Anterior cingulate cortex (tissue), 58 donors: ENCODE measurements at regions not wholly inside any gene's neighbourhood (a gene's known extent, or its start where the extent isn't known, plus 50 kb on each side); places are given as distances from the start of the nearest gene placed in this dataset.
"Not testable (repeated sequence)": the region's sequence is repeated elsewhere in the genome, so short reads cannot be mapped to it uniquely, and the experiment has no call there.

Source experiments
- DNase-seq, 58 donors: peaks; one replicate each; lab custom pipeline; 2025; lab: John Stamatoyannopoulos, UW

- DNase-seq = no peak
Observed at GRCh38 chr6:30832864-30833263, 51.5 kb upstream of the DDR1 start.

GRCh38 chr6:30830438-30830837 lies 53.9 kb upstream of the DDR1 start:
- DNase-seq = no peak

- DNase-seq = no peak
Observed at GRCh38 chr6:30829639-30830255, 54.6 kb upstream of the DDR1 start.

- no peak for DNase-seq
Observed at GRCh38 chr6:30829033-30829432, 55.3 kb upstream of the DDR1 start.

GRCh38 chr6:30828027-30828962 lies 56.0 kb upstream of the DDR1 start:
- peak; percentile 6 to 88 (median 72) for DNase-seq

- no peak for DNase-seq
Observed at GRCh38 chr6:30826961-30827342, 57.4 kb upstream of the DDR1 start.

- no peak for DNase-seq
Observed at GRCh38 chr6:30824698-30825097, 59.6 kb upstream of the DDR1 start.

GRCh38 chr6:30823534-30823865 lies 60.8 kb upstream of the DDR1 start:
- DNase-seq = no peak

- DNase-seq = peak in 1 of 58 donors; percentile 32
Observed at GRCh38 chr6:30821862-30822784, 62.2 kb upstream of the DDR1 start.

GRCh38 chr6:30820193-30820592 lies 64.1 kb upstream of the DDR1 start:
- DNase-seq = no peak

GRCh38 chr6:30819297-30819917 lies 64.9 kb upstream of the DDR1 start:
- DNase-seq = no peak

- no peak for DNase-seq
Observed at GRCh38 chr6:30818391-30818841, 65.9 kb upstream of the DDR1 start.

GRCh38 chr6:30816791-30817739 lies 67.3 kb upstream of the DDR1 start:
- DNase-seq = no peak

- DNase-seq = not testable (repeated sequence)
Observed at GRCh38 chr6:30816296-30816695, 68.0 kb upstream of the DDR1 start.

GRCh38 chr6:30815041-30815742 lies 69.1 kb upstream of the DDR1 start:
- DNase-seq = not testable (repeated sequence)

- DNase-seq = peak in 1 of 58 donors; percentile 0
Observed at GRCh38 chr6:30814146-30815040, 69.9 kb upstream of the DDR1 start.

- no peak for DNase-seq
Observed at GRCh38 chr6:30813631-30814145, 69.3 kb upstream of the IER3 start.
